ENCODE measurements at regions not wholly inside any gene's neighbourhood (a gene's known extent, or its start where the extent isn't known, plus 50 kb on each side); places are given as distances from the start of the nearest gene placed in this dataset.
"Not testable (repeated sequence)": the region's sequence is repeated elsewhere in the genome, so short reads cannot be mapped to it uniquely, and the experiment has no call there.

DNA sequence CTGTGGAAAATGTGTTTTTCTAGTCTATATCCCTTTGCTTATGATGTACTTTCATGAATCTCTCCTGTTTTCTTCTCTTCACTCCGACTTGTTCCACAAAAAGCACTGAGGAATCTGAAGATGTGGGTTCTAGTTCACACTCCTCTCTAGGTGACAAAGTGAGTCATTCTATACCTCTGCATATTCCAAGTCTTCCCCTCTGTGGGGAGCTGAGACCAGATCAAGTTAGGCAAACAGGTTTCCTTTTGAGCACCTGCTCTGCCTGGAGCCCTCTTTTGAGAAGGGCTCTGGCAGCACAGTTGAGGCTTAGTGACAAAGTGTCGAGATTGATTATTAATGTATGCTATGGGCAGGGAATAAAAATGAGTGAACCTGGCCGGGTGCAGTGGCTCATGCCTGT, 82.4 kb upstream of the VGLL4 start:
- Histone ChIP-seq H4K20me1 (ENCODE audit: insufficient read depth) (no peaks in the 10 kb centered on the region), H3K27me3 (ENCODE audit: insufficient read depth) (peaks cover 10% of the 10 kb centered on the region; the same call in 1 of the 2 replicates), H3K9me3 (no peaks in the 10 kb centered on the region), H3K4me3 (ENCODE audit: low read depth in 2 of 2, low read length in 1 of 2) (no peak overlapping the region), H3K79me2 (ENCODE audit: insufficient read depth) (no peaks in the 10 kb centered on the region), H3K9ac (no peak overlapping the region), H3K36me3 (replicated peaks in 1 of 2; ENCODE audit: control insufficient read depth in 1 of 2, insufficient read depth in 2 of 2, low read length in 1 of 2) (no peaks in the 10 kb centered on the region), H2AFZ (ENCODE audit: low read depth) (no peak overlapping the region), H3K27ac (ENCODE audit: low read depth in 2 of 2, low read length in 1 of 2) (no peak overlapping the region), H3K4me1 (ENCODE audit: control insufficient read depth in 1 of 2, insufficient read depth in 2 of 2, low read depth in 1 of 2, low read length in 1 of 2) (no peaks in the 10 kb centered on the region), H3F3A (replicated peaks; ENCODE audit: insufficient read depth) (peaks cover 10% of the 10 kb centered on the region), H3K9me2 (no peaks in the 10 kb centered on the region), H3K4me2 (no peak overlapping the region)
- TF ChIP-seq SMC3 (IDR thresholded peaks at IDR 0.05; ENCODE audit: low read depth, low read length) (no peak), MXI1 (IDR thresholded peaks at IDR 0.05; ENCODE audit: low read depth, low read length) (no peak), GATA2 (CRISPR knock-in tag; IDR thresholded peaks at IDR 0.05) (no peak), ZBTB33 (IDR thresholded peaks at IDR 0.05; ENCODE audit: borderline replicate concordance, low read depth) (no peak), USF2 (IDR thresholded peaks at IDR 0.05; ENCODE audit: borderline replicate concordance, low read depth, low read length) (no peak), TCF12 (IDR thresholded peaks at IDR 0.05) (no peak), NFIC (IDR thresholded peaks at IDR 0.05; ENCODE audit: borderline replicate concordance) (no peak), TAF1 (IDR thresholded peaks at IDR 0.05; ENCODE audit: borderline replicate concordance, low read depth, low read length) (no peak), JUND (IDR thresholded peaks at IDR 0.05) (no peak), ELF1 (IDR thresholded peaks at IDR 0.05) (no peak), RCOR1 (IDR thresholded peaks at IDR 0.05; ENCODE audit: low read length) (no peak), FOXJ3 (CRISPR knock-in tag; IDR thresholded peaks at IDR 0.05) (no peak)
- TF ChIP-seq, protein P1, sequence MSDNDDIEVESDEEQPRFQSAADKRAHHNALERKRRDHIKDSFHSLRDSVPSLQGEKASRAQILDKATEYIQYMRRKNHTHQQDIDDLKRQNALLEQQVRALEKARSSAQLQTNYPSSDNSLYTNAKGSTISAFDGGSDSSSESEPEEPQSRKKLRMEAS (IDR thresholded peaks at IDR 0.05; ENCODE audit: low read depth) = no peak
- 49% methylated on average over 3 of the region's 3 CpGs for WGBS (ENCODE audit: low lambda C conversion rate)
- DNase-seq = no peak
- ChIA-PET CTCF (no interaction called here), POLR2A (no interaction called here)

GRCh38 chr3:11725340-11725641, 81.6 kb upstream of the VGLL4 start:
- H3K27ac ChIP-seq (ENCODE audit: low read depth in 2 of 2, low read length in 1 of 2); H2AFZ ChIP-seq (ENCODE audit: low read depth); H3K4me3 ChIP-seq (ENCODE audit: low read depth in 2 of 2, low read length in 1 of 2); H3K9me2 ChIP-seq; H3K36me3 ChIP-seq (replicated peaks in 1 of 2; ENCODE audit: control insufficient read depth in 1 of 2, insufficient read depth in 2 of 2, low read length in 1 of 2); CTCF ChIA-PET; H3K79me2 ChIP-seq (ENCODE audit: insufficient read depth); H4K20me1 ChIP-seq (ENCODE audit: insufficient read depth); H3K4me1 ChIP-seq (ENCODE audit: control insufficient read depth in 1 of 2, insufficient read depth in 2 of 2, low read depth in 1 of 2, low read length in 1 of 2); H3K9me3 ChIP-seq; H3K4me2 ChIP-seq; H3K9ac ChIP-seq; DNase-seq; POLR2A ChIA-PET: not testable (repeated sequence)
- Histone ChIP-seq H3F3A (replicated peaks; ENCODE audit: insufficient read depth) (peaks cover 18% of the 10 kb centered on the region), H3K27me3 (ENCODE audit: insufficient read depth) (peaks cover 10% of the 10 kb centered on the region; the same call in 1 of the 2 replicates)
- 68% methylated on average over 2 of the region's 2 CpGs for WGBS (ENCODE audit: low lambda C conversion rate)

Measured in SK-N-SH (cell line).